NCI-H524 (cell line): ENCODE measurements at regions not wholly inside any gene's neighbourhood (a gene's known extent, or its start where the extent isn't known, plus 50 kb on each side); places are given as distances from the start of the nearest gene placed in this dataset.
"Not testable (repeated sequence)": the region's sequence is repeated elsewhere in the genome, so short reads cannot be mapped to it uniquely, and the experiment has no call there.

Experiments
- DNase-seq, 2 experiments: peaks; one replicate each; lab custom pipeline; 2025; lab: John Stamatoyannopoulos, UW

- DNase-seq, result no peak
Observed at GRCh38 chr13:80173224-80173623, 167.7 kb downstream of the SPRY2 start.

GRCh38 chr13:80171096-80171495 is 169.8 kb downstream of the SPRY2 start:
- no peak for DNase-seq

GRCh38 chr13:80168089-80168850 is 172.7 kb downstream of the SPRY2 start:
- no peak for DNase-seq

- no peak for DNase-seq
Observed at GRCh38 chr13:80166352-80166751, 174.6 kb downstream of the SPRY2 start.

- DNase-seq, result no peak
Observed at GRCh38 chr13:80164462-80164861, 176.5 kb downstream of the SPRY2 start.

GRCh38 chr13:80161896-80162295 is 179.0 kb downstream of the SPRY2 start:
- DNase-seq, result no peak

- no peak for DNase-seq
Observed at GRCh38 chr13:80161219-80161618, 179.7 kb downstream of the SPRY2 start.

GRCh38 chr13:80160110-80160509 is 180.8 kb downstream of the SPRY2 start:
- DNase-seq, result no peak

- no peak for DNase-seq
Observed at GRCh38 chr13:80157261-80157932, 183.5 kb downstream of the SPRY2 start.

- DNase-seq, result not testable (repeated sequence)
Observed at GRCh38 chr13:80152142-80152541, 188.8 kb downstream of the SPRY2 start.

- no peak for DNase-seq
Observed at GRCh38 chr13:80151016-80151415, 189.9 kb downstream of the SPRY2 start.

- DNase-seq, result no peak
Observed at GRCh38 chr13:80149736-80150135, 191.2 kb downstream of the SPRY2 start.

GRCh38 chr13:80145171-80145690 is 195.7 kb downstream of the SPRY2 start:
- no peak for DNase-seq

- no peak for DNase-seq
Observed at GRCh38 chr13:80144493-80144892, 196.4 kb downstream of the SPRY2 start.

GRCh38 chr13:80141123-80141849 is 199.6 kb downstream of the SPRY2 start:
- DNase-seq, result no peak

GRCh38 chr13:80140685-80141084 is 200.2 kb downstream of the SPRY2 start:
- no peak for DNase-seq

- no peak for DNase-seq
Observed at GRCh38 chr13:80139196-80139595, 201.7 kb downstream of the SPRY2 start.

GRCh38 chr13:80137994-80138393 is 202.9 kb downstream of the SPRY2 start:
- no peak for DNase-seq

GRCh38 chr13:80134346-80134745 is 206.6 kb downstream of the SPRY2 start:
- no peak for DNase-seq

GRCh38 chr13:80133631-80134261 is 207.2 kb downstream of the SPRY2 start:
- no peak for DNase-seq

- DNase-seq, result no peak
Observed at GRCh38 chr13:80132741-80133601, 208.0 kb downstream of the SPRY2 start.
